ENCODE measurements at regions not wholly inside any gene's neighbourhood (a gene's known extent, or its start where the extent isn't known, plus 50 kb on each side); places are given as distances from the start of the nearest gene placed in this dataset.

- Histone ChIP-seq H3K4me3 (no peak overlapping the region), H3K9me3 (no peaks in the 10 kb centered on the region), H3K36me3 (no peaks in the 10 kb centered on the region), H3K4me1 (no peaks in the 10 kb centered on the region), H3K27ac (no peak overlapping the region), H3K27me3 (no peaks in the 10 kb centered on the region)
- intact Hi-C loops (cut with DNase I) = no loop called here
- TF ChIP-seq POLR2AphosphoS5 (IDR thresholded peaks at IDR 0.05) (no peak), POLR2A (IDR thresholded peaks at IDR 0.05) (no peak), EP300 (IDR thresholded peaks at IDR 0.05) (no peak), CTCF (IDR thresholded peaks at IDR 0.05) (no peak)
- 70 to 84% methylated on average over 3 of the region's 3 CpGs for WGBS, 2 donors
- DNase-seq = no peak
Observed at GRCh38 chr2:145304501-145304900, 784.6 kb upstream of the ZEB2 start.

DNA sequence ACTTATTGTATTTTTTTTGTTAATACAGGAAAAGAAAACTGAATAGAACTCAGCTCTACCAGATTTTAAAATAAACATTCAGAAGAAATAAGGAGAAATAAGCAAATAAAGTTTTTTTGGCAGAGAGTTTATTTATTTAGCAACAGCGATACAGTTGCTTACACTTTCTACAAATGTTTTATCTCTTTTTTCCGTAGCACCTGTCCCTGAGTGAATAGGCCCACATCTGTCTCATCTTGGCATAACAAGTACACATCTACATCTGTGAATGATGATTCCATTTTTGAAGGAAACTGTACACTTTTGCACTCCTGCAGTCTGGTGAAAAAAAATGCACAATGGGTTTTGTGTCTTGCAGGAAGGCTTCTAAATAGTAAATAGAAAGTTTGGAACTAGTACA lies 783.6 kb upstream of the ZEB2 start:
- H3K36me3 ChIP-seq = no peaks in the 10 kb centered on the region
- intact Hi-C loops (cut with DNase I) = no loop called here
- H3K27me3 ChIP-seq = no peaks in the 10 kb centered on the region
- H3K4me3 ChIP-seq = no peak overlapping the region
- no peaks in the 10 kb centered on the region for H3K9me3 ChIP-seq
- no peaks in the 10 kb centered on the region for H3K4me1 ChIP-seq
- H3K27ac ChIP-seq = no peak overlapping the region
- TF ChIP-seq CTCF (IDR thresholded peaks at IDR 0.05) (no peak), POLR2A (IDR thresholded peaks at IDR 0.05) (no peak), EP300 (IDR thresholded peaks at IDR 0.05) (no peak), POLR2AphosphoS5 (IDR thresholded peaks at IDR 0.05) (no peak)
- WGBS, 2 donors = 26 to 71% methylated on average over 2 of the region's 2 CpGs
- DNase-seq = no peak

GRCh38 chr2:145302886-145303285 lies 783.0 kb upstream of the ZEB2 start:
- H3K4me1 ChIP-seq = no peaks in the 10 kb centered on the region
- DNase-seq = no peak
- intact Hi-C loops (cut with DNase I) = no loop called here
- no peaks in the 10 kb centered on the region for H3K27me3 ChIP-seq
- H3K27ac ChIP-seq = no peak overlapping the region
- H3K9me3 ChIP-seq = no peaks in the 10 kb centered on the region
- TF ChIP-seq EP300 (IDR thresholded peaks at IDR 0.05) (no peak), POLR2A (IDR thresholded peaks at IDR 0.05) (no peak), POLR2AphosphoS5 (IDR thresholded peaks at IDR 0.05) (no peak), CTCF (IDR thresholded peaks at IDR 0.05) (no peak)
- 86 to 89% methylated on average over 2 of the region's 2 CpGs for WGBS, 2 donors
- H3K36me3 ChIP-seq = no peaks in the 10 kb centered on the region
- H3K4me3 ChIP-seq = no peak overlapping the region

GRCh38 chr2:145302451-145302850 lies 782.5 kb upstream of the ZEB2 start:
- WGBS, 2 donors = 76 to 86% methylated on average over 3 of the region's 3 CpGs
- Histone ChIP-seq H3K27ac (no peak overlapping the region), H3K9me3 (no peaks in the 10 kb centered on the region), H3K4me3 (no peak overlapping the region), H3K36me3 (no peaks in the 10 kb centered on the region), H3K27me3 (no peaks in the 10 kb centered on the region), H3K4me1 (no peaks in the 10 kb centered on the region)
- intact Hi-C loops (cut with DNase I) = no loop called here
- no peak for TF ChIP-seq EP300 (IDR thresholded peaks at IDR 0.05)
- TF ChIP-seq POLR2AphosphoS5 (IDR thresholded peaks at IDR 0.05) = no peak
- no peak for TF ChIP-seq POLR2A (IDR thresholded peaks at IDR 0.05)
- no peak for TF ChIP-seq CTCF (IDR thresholded peaks at IDR 0.05)
- DNase-seq = no peak

- TF ChIP-seq EP300 (IDR thresholded peaks at IDR 0.05) = no peak
- TF ChIP-seq CTCF (IDR thresholded peaks at IDR 0.05) = no peak
- TF ChIP-seq POLR2A (IDR thresholded peaks at IDR 0.05) = no peak
- TF ChIP-seq POLR2AphosphoS5 (IDR thresholded peaks at IDR 0.05) = no peak
Observed at GRCh38 chr2:145299368-145299767, 779.4 kb upstream of the ZEB2 start.

More at GRCh38 chr2:145299368-145299767, 779.4 kb upstream of the ZEB2 start:
- Histone ChIP-seq H3K9me3 (no peaks in the 10 kb centered on the region), H3K36me3 (no peaks in the 10 kb centered on the region), H3K4me1 (no peaks in the 10 kb centered on the region), H3K27ac (no peak overlapping the region), H3K27me3 (no peaks in the 10 kb centered on the region), H3K4me3 (no peak overlapping the region)
- 86 to 89% methylated on average over 10 of the region's 10 CpGs for WGBS, 2 donors
- intact Hi-C loops (cut with DNase I) = no loop called here
- DNase-seq = no peak

Measured in sigmoid colon (tissue), 6 donors.